ENCODE measurements at regions not wholly inside any gene's neighbourhood (a gene's known extent, or its start where the extent isn't known, plus 50 kb on each side); places are given as distances from the start of the nearest gene placed in this dataset.
"Not testable (repeated sequence)": the region's sequence is repeated elsewhere in the genome, so short reads cannot be mapped to it uniquely, and the experiment has no call there.

GRCh38 chr3:194880940-194881925 lies 195.6 kb downstream of the FAM43A start:
- no peak for DNase-seq (ENCODE audit: low read depth)

GRCh38 chr3:194884649-194885315 lies 199.1 kb downstream of the FAM43A start:
- peak; percentile 77 for DNase-seq (ENCODE audit: low read depth)

- DNase-seq (ENCODE audit: low read depth) = no peak
Observed at GRCh38 chr3:194885766-194886165, 200.1 kb downstream of the FAM43A start.

GRCh38 chr3:194886836-194887235 lies 201.2 kb downstream of the FAM43A start:
- DNase-seq (ENCODE audit: low read depth) = no peak

GRCh38 chr3:194888062-194888461 lies 202.4 kb downstream of the FAM43A start:
- not testable (repeated sequence) for DNase-seq (ENCODE audit: low read depth)

- DNase-seq (ENCODE audit: low read depth) = no peak
Observed at GRCh38 chr3:194888916-194889315, 203.2 kb downstream of the FAM43A start.

GRCh38 chr3:194890091-194890490 lies 204.4 kb downstream of the FAM43A start:
- peak; percentile 40 for DNase-seq (ENCODE audit: low read depth)

- no peak for DNase-seq (ENCODE audit: low read depth)
Observed at GRCh38 chr3:194893121-194893987, 207.7 kb downstream of the FAM43A start.

GRCh38 chr3:194894538-194894937 lies 208.9 kb downstream of the FAM43A start:
- DNase-seq (ENCODE audit: low read depth) = no peak

- no peak for DNase-seq (ENCODE audit: low read depth)
Observed at GRCh38 chr3:194900854-194901522, 215.3 kb downstream of the FAM43A start.

GRCh38 chr3:194903447-194903846 lies 217.8 kb downstream of the FAM43A start:
- not testable (repeated sequence) for DNase-seq (ENCODE audit: low read depth)

- not testable (repeated sequence) for DNase-seq (ENCODE audit: low read depth)
Observed at GRCh38 chr3:194904999-194905398, 219.3 kb downstream of the FAM43A start.

- DNase-seq (ENCODE audit: low read depth) = peak; percentile 54
Observed at GRCh38 chr3:194905696-194906095, 220.0 kb downstream of the FAM43A start.

GRCh38 chr3:194906229-194906629 lies 220.5 kb downstream of the FAM43A start:
- peak; percentile 59 for DNase-seq (ENCODE audit: low read depth)

GRCh38 chr3:194906970-194907629 lies 221.4 kb downstream of the FAM43A start:
- peak; percentile 78 for DNase-seq (ENCODE audit: low read depth)

GRCh38 chr3:194907811-194908210 lies 222.1 kb downstream of the FAM43A start:
- DNase-seq (ENCODE audit: low read depth) = no peak

- DNase-seq (ENCODE audit: low read depth) = no peak
Observed at GRCh38 chr3:194908496-194908895, 222.8 kb downstream of the FAM43A start.

- DNase-seq (ENCODE audit: low read depth) = no peak
Observed at GRCh38 chr3:194908972-194909371, 223.3 kb downstream of the FAM43A start.

GRCh38 chr3:194910414-194910984 lies 224.8 kb downstream of the FAM43A start:
- DNase-seq (ENCODE audit: low read depth) = no peak

- no peak for DNase-seq (ENCODE audit: low read depth)
Observed at GRCh38 chr3:194913316-194913715, 227.6 kb downstream of the FAM43A start.

All from RPMI7951 (cell line).